T-helper 1 cell treated with Interleukin-12 subunit alpha and Interleukin-12 subunit beta and Interleukin-4 antibody, amounts not matched to agents 30 ng/mL and 1 ng/mL, for 36 hours (primary cell): ENCODE measurements at regions not wholly inside any gene's neighbourhood (a gene's known extent, or its start where the extent isn't known, plus 50 kb on each side); places are given as distances from the start of the nearest gene placed in this dataset.
"Not testable (repeated sequence)": the region's sequence is repeated elsewhere in the genome, so short reads cannot be mapped to it uniquely, and the experiment has no call there.

Experiments used
- intact Hi-C: fragments of 100-400 bp; cut with micrococcal nuclease; formaldehyde crosslinking; loops from one replicate; pipeline ENCODE4 v1.15.1; 2024

- intact Hi-C loops: no loop called here
Observed at GRCh38 chr4:31007858-31008257, 287.7 kb downstream of the PCDH7 start.

GRCh38 chr4:31009926-31010325, 289.8 kb downstream of the PCDH7 start:
- intact Hi-C loops: no loop called here

- intact Hi-C loops: no loop called here
Observed at GRCh38 chr4:31015123-31015522, 295.0 kb downstream of the PCDH7 start.

GRCh38 chr4:31016322-31017061, 296.3 kb downstream of the PCDH7 start:
- intact Hi-C loops: no loop called here

- intact Hi-C loops: no loop called here
Observed at GRCh38 chr4:31020363-31020762, 300.2 kb downstream of the PCDH7 start.

- intact Hi-C loops: no loop called here
Observed at GRCh38 chr4:31021008-31021407, 300.8 kb downstream of the PCDH7 start.

- intact Hi-C loops: no loop called here
Observed at GRCh38 chr4:31022702-31023101, 302.5 kb downstream of the PCDH7 start.

- intact Hi-C loops: no loop called here
Observed at GRCh38 chr4:31023109-31023508, 302.9 kb downstream of the PCDH7 start.

- intact Hi-C loops: no loop called here
Observed at GRCh38 chr4:31023742-31024141, 303.6 kb downstream of the PCDH7 start.

GRCh38 chr4:31024781-31025180, 304.6 kb downstream of the PCDH7 start:
- intact Hi-C loops: not testable (repeated sequence)

GRCh38 chr4:31026256-31026655, 306.1 kb downstream of the PCDH7 start:
- intact Hi-C loops: no loop called here

GRCh38 chr4:31034550-31034949, 314.4 kb downstream of the PCDH7 start:
- intact Hi-C loops: no loop called here

- intact Hi-C loops: no loop called here
Observed at GRCh38 chr4:31035761-31036160, 315.6 kb downstream of the PCDH7 start.

GRCh38 chr4:31037703-31038102, 317.5 kb downstream of the PCDH7 start:
- intact Hi-C loops: no loop called here

- intact Hi-C loops: no loop called here
Observed at GRCh38 chr4:31039382-31039781, 319.2 kb downstream of the PCDH7 start.

GRCh38 chr4:31040106-31040505, 319.9 kb downstream of the PCDH7 start:
- intact Hi-C loops: no loop called here

- intact Hi-C loops: no loop called here
Observed at GRCh38 chr4:31041385-31041784, 321.2 kb downstream of the PCDH7 start.

GRCh38 chr4:31041853-31042252, 321.7 kb downstream of the PCDH7 start:
- intact Hi-C loops: no loop called here

- intact Hi-C loops: no loop called here
Observed at GRCh38 chr4:31043382-31044062, 323.4 kb downstream of the PCDH7 start.

- intact Hi-C loops: no loop called here
Observed at GRCh38 chr4:31045151-31045550, 325.0 kb downstream of the PCDH7 start.

GRCh38 chr4:31045724-31046318, 325.7 kb downstream of the PCDH7 start:
- intact Hi-C loops: no loop called here

- intact Hi-C loops: no loop called here
Observed at GRCh38 chr4:31051151-31051550, 331.0 kb downstream of the PCDH7 start.

GRCh38 chr4:31051565-31051964, 331.4 kb downstream of the PCDH7 start:
- intact Hi-C loops: no loop called here
